Subcutaneous adipose tissue (tissue), 1 donor: ENCODE measurements at regions not wholly inside any gene's neighbourhood (a gene's known extent, or its start where the extent isn't known, plus 50 kb on each side); places are given as distances from the start of the nearest gene placed in this dataset.

Source experiments
- TF ChIP-seq, protein P1 (sequence below): fragments of 450-650 bp; IDR thresholded peaks from one replicate; pipeline ENCODE4 v1.5.1; 2016; ENCODE audit warnings: low read depth, mild to moderate bottlenecking, control low read depth, antibody characterized with exemption, moderate library complexity

DNA sequence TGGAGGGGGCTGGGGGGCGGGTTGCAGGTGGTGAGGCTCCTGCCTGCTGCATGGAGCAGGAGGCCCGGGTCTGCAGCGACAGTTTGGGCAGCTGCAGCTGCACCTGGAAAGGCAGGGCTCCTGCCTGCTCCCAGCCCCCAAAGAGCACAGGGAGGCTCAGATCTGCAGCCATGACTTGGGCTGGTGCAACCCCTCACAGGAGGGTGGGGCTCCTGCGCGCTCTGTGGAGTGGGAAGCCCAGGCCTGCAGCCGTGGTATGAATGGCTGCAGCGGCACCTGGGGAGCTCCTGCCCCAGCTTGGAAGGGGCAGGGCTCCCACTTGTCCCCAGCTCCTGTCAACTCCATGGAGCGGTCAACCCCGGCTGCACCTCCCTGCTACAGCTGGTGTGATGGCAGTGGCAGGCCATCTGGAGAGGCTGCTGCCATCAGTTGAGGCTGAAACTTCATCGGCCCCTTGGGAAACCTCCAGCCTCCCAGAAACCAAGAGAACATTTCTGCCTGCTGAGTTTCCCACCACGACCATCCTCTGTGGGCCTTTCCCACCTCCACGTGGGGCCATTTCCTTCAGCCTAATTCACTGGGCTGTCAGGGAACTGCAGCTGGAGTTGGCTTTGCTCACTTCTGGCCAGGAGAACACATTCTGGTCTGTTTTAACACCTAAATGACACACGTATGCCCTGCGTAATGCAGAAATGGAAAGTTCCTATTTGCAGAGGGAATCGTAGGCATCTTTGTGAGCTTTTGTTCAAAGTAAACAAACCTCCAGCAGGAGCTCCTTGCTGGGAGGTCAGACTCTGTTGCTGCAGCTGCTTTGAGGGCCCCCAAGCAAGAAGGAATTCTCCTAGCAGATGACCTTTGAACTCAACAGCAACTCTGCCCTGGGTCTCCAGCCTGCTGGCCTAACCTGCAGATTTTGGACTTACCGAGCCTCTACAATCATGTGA, 429.0 kb downstream of the PREX1 start:
- TF ChIP-seq, protein P1, sequence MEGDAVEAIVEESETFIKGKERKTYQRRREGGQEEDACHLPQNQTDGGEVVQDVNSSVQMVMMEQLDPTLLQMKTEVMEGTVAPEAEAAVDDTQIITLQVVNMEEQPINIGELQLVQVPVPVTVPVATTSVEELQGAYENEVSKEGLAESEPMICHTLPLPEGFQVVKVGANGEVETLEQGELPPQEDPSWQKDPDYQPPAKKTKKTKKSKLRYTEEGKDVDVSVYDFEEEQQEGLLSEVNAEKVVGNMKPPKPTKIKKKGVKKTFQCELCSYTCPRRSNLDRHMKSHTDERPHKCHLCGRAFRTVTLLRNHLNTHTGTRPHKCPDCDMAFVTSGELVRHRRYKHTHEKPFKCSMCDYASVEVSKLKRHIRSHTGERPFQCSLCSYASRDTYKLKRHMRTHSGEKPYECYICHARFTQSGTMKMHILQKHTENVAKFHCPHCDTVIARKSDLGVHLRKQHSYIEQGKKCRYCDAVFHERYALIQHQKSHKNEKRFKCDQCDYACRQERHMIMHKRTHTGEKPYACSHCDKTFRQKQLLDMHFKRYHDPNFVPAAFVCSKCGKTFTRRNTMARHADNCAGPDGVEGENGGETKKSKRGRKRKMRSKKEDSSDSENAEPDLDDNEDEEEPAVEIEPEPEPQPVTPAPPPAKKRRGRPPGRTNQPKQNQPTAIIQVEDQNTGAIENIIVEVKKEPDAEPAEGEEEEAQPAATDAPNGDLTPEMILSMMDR = no peak

DNA sequence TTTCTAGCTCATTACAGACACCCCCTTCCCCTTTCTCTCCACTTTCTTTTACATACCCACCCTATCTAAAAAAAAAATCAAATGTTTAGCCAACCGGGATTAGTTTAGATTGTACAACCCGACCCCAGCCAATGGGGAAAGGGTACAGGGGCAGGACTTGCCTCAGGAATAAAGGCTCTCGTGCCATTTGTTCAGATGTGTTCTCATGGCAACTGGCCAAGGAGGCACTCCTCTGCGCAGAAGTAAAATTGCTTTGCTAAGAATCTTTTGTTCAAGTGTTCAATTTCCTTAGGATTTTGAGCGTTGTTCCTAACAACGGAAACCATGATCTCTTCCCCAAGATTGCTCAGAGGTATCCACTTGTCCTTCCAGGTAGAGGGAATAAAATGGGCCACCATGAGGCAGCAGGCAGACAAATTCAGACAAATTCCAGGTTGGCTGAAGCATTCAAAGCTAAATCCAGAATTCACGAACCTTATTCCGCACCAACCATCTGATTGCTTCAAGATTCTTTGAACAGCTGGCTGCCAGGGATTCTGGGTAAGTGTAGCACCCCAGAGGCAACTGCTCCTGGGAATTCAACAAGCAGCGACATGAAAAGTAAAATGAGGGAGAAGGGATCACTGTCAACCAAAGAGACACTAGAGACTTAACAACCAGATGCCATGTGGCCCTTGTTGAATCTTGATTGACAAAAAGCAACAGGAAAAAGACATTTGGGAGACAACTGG, 431.8 kb downstream of the PREX1 start:
- TF ChIP-seq, protein P1 = no peak

DNA sequence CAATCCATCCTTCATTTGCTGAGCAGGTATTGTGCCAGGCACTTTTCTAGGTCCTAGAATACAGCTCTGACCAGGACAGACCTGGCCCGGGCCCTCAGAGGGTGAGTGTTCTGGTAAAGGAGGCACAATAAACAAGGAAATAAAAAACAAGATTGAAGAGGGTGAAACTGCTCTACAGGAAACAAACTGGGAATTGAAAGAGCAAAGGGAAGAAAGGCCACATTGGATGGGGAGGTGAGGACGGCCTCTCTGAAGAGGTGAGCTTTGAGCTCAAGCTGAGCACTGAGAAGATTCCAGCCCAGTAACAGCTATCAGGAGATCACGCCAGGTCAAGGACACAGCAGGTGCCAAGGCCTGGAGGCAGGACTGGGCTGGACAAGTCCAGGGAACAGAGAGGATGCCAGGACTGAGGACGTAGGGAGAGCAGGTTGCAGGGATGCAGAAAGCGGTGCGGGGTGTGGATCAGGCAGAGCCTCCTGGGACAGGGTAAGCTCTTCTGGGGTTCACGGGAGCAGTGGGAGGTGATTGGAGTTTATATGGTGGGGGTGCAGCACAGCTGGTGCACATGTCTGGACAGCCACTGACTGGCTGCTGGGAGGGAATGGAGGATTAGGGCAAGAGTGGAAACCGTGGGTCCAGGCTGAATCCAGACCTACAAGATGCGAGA, 433.3 kb downstream of the PREX1 start:
- TF ChIP-seq, protein P1 = no peak

DNA sequence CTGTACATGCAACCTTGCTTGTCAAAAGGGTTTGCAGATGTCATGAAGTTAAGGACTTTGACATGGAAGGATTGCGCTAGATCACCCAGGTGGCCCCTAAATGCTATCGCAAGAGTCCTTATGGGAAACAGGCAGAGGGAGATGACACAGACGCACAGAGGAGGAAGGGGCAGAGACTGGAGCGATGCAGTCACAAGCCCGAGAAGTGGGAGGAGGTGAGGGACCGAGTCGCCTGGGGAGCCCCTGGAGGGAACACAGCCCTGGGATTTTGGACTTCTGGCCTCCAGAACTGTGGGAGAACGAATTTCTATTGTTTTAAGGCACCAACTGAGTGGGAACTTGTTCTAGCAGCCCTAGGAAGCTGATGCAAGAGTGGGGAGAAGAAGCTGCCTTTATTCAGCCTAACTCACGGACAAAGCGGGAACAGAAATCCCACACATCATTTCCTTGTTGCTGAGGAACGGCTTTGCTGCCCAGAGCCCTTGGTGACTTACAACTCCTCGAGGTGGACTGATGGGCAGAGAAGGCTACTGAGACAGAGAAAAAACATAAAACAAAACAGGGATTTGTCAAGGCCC, 434.0 kb downstream of the PREX1 start:
- TF ChIP-seq, protein P1 = no peak

DNA sequence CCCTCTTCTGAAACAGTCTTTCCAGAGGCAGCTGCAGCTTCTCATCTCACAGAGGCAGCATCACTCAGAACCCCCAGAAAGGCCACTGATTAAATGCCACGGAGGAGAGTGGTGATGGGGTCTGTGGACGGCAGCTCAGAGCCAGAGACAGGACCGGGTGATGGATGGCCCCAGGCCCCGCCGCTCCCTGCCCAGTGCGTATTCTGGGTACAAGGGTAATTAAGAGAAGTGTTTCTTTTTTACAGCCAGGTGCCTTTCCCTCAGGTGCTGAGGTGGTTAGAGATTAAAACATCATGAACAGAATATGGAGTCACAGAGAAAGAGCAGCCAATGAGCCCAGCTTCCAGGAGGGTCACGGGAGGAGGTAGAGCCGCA, 434.5 kb downstream of the PREX1 start:
- TF ChIP-seq, protein P1 = no peak

DNA sequence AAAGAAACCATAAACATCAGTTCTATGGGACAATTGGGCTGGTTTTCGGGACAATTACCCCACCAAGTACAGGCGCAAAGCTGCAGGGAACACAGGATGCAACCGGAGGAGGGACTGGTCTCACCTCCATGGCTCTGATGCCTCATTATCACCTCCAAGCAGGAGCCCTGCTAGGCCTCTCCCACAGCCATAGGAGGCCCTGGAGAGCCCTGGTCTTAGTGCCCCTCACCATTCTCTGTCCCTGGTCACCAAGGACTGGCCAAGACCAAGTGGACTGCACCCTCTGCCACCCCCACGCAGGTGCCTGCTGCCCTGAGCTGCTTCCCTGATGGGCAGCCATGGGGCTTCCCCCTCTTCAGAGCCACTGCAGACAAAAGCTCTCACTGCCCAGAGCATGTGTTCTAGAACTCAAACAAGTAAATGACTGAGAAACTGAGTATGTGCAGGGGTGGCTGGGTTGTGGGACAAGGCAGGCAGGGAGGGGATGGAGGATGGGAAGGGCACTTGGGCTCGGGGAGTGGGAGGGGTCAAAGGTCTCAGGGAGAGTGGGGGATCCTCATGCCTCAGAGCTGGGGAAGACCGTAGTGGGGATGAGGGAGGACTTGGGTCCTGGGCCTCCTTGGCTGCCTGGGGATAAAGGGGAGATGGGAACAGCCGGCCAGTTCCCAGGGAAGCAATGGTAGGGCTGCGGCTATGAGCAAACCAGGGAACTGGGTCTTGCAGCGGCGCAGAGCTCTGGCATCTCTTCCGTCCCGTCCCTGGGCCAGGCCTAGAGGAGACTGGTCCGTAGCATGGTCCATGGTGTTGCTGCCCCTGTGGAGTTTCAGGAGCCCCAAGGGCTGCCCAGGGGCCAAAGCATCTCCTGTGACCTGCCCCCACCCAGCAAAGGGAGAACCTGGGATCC, 435.1 kb downstream of the PREX1 start:
- TF ChIP-seq, protein P1 = no peak
